ENCODE measurements at regions not wholly inside any gene's neighbourhood (a gene's known extent, or its start where the extent isn't known, plus 50 kb on each side); places are given as distances from the start of the nearest gene placed in this dataset.

DNA sequence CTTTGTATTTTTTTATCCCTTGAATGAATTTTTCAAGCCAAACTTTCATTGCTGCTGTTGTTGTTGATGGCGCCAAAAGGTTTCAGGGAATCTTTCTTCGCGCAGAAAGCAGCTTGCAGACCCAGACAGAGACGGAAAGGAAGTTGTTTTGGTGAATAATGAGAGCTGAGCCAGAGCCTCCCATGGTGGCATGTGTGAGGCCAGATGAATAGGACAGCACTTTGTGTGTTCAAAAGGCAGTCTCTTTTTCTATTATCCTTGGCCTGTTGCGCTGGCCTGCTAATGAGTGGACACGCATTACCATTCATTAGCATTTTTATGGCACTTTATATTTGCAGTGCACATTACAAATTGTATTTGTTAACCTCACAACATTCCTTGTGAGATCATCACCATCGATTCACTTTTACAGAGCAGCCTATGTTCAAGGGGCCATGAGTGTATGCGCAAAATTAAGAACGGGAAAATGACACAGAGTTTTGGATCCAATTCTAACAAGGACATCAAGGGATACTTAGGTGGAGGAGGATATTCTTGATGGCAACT lies 754.7 kb downstream of the BCL11A start:
- DNase-seq (no peak), ATAC-seq (no peak)
- H3K27me3 ChIP-seq (ENCODE audit: low read depth): no peaks in the 10 kb centered on the region
- TF ChIP-seq, protein P1, sequence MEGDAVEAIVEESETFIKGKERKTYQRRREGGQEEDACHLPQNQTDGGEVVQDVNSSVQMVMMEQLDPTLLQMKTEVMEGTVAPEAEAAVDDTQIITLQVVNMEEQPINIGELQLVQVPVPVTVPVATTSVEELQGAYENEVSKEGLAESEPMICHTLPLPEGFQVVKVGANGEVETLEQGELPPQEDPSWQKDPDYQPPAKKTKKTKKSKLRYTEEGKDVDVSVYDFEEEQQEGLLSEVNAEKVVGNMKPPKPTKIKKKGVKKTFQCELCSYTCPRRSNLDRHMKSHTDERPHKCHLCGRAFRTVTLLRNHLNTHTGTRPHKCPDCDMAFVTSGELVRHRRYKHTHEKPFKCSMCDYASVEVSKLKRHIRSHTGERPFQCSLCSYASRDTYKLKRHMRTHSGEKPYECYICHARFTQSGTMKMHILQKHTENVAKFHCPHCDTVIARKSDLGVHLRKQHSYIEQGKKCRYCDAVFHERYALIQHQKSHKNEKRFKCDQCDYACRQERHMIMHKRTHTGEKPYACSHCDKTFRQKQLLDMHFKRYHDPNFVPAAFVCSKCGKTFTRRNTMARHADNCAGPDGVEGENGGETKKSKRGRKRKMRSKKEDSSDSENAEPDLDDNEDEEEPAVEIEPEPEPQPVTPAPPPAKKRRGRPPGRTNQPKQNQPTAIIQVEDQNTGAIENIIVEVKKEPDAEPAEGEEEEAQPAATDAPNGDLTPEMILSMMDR (IDR thresholded peaks at IDR 0.05): no peak
- intact Hi-C loops (cut with DNase I): no loop called here
- no peaks in the 10 kb centered on the region for H3K36me3 ChIP-seq
- no peaks in the 10 kb centered on the region for H3K4me1 ChIP-seq
- no peaks in the 10 kb centered on the region for H3K9me3 ChIP-seq
- H3K4me3 ChIP-seq: no peak overlapping the region
- no peak overlapping the region for H3K27ac ChIP-seq

GRCh38 chr2:59791004-59791618 lies 762.3 kb downstream of the BCL11A start:
- Histone ChIP-seq H3K4me1 (no peaks in the 10 kb centered on the region), H3K9me3 (no peaks in the 10 kb centered on the region), H3K27me3 (ENCODE audit: low read depth) (no peaks in the 10 kb centered on the region), H3K4me3 (no peak overlapping the region), H3K36me3 (no peaks in the 10 kb centered on the region), H3K27ac (no peak overlapping the region)
- no peak for DNase-seq
- TF ChIP-seq, protein P1 (IDR thresholded peaks at IDR 0.05): no peak
- intact Hi-C loops (cut with DNase I): no loop called here
- ATAC-seq: no peak

- no peak overlapping the region for H3K27ac ChIP-seq
- H3K36me3 ChIP-seq: no peaks in the 10 kb centered on the region
- no peak for ATAC-seq
- no peaks in the 10 kb centered on the region for H3K9me3 ChIP-seq
- DNase-seq: no peak
- TF ChIP-seq, protein P1 (IDR thresholded peaks at IDR 0.05): no peak
- H3K4me3 ChIP-seq: no peak overlapping the region
- no peaks in the 10 kb centered on the region for H3K4me1 ChIP-seq
- intact Hi-C loops (cut with DNase I): no loop called here
- no peaks in the 10 kb centered on the region for H3K27me3 ChIP-seq (ENCODE audit: low read depth)
These were observed 763.1 kb downstream of the BCL11A start for GRCh38 chr2:59790186-59791003.

DNA sequence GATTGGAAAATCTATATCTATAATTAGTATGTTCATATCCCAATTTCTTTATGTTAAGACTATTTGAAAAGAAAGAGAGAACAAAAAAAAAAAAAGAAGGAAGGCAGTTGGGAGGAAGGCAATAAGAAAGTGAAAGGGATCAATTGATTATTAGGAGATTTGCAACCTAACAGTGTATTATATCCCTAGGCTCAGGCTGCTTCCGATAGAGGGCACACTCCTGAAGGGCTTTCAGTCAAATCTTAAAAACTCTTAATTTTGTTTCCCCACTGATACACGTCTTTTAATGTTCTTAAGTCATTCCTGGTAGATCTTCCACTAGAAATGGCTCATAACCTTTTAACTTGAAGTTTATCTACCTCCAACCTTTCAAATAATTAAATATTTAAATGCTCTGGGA lies 763.9 kb downstream of the BCL11A start:
- H3K27me3 ChIP-seq (ENCODE audit: low read depth): no peaks in the 10 kb centered on the region
- H3K36me3 ChIP-seq: no peaks in the 10 kb centered on the region
- DNase-seq (no peak), ATAC-seq (no peak)
- no peaks in the 10 kb centered on the region for H3K9me3 ChIP-seq
- H3K4me3 ChIP-seq: no peak overlapping the region
- intact Hi-C loops (cut with DNase I): no loop called here
- TF ChIP-seq, protein P1 (IDR thresholded peaks at IDR 0.05): no peak
- no peaks in the 10 kb centered on the region for H3K4me1 ChIP-seq
- no peak overlapping the region for H3K27ac ChIP-seq

- no peaks in the 10 kb centered on the region for H3K36me3 ChIP-seq
- no peaks in the 10 kb centered on the region for H3K4me1 ChIP-seq
- H3K9me3 ChIP-seq: no peaks in the 10 kb centered on the region
- H3K4me3 ChIP-seq: no peak overlapping the region
- no peak overlapping the region for H3K27ac ChIP-seq
- no peaks in the 10 kb centered on the region for H3K27me3 ChIP-seq (ENCODE audit: low read depth)
- DNase-seq (no peak), ATAC-seq (no peak)
- intact Hi-C loops (cut with DNase I): no loop called here
- TF ChIP-seq, protein P1 (IDR thresholded peaks at IDR 0.05): no peak
These were observed 766.4 kb downstream of the BCL11A start for GRCh38 chr2:59787095-59787494.
